ENCODE measurements at regions not wholly inside any gene's neighbourhood (a gene's known extent, or its start where the extent isn't known, plus 50 kb on each side); places are given as distances from the start of the nearest gene placed in this dataset.

DNA sequence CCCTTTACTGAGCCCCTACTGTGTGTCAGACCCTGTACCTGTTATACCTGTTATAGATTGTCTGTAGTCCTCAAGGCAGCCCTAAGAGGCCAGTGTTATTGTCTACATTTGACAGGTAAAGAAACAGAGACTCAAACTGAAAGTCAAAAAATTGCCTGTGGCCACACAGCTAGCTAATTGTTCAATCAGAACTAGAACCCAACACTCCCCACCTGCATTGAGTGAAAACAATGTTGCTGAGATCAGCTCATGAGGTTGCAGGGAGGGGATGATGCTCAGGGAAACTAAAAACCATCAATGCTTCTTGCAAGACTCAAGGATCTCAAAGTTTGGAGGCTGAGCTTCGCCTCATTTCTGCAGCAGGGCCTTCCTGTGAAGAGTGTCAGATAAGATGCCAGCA, 109.5 kb upstream of the LMO4 start:
- H3K36me3 ChIP-seq (ENCODE audit: control insufficient read depth, insufficient read depth, low read length), result no peaks in the 10 kb centered on the region
- DNase-seq, result no peak
- 50% methylated on average over 1 of the region's 1 CpG for WGBS (ENCODE audit: insufficient coverage)

GRCh38 chr1:87219626-87220025, 109.1 kb upstream of the LMO4 start:
- Histone ChIP-seq H3K27me3 (ENCODE audit: control insufficient read depth, insufficient read depth, low read length) (no peaks in the 10 kb centered on the region), H3K36me3 (ENCODE audit: control insufficient read depth, insufficient read depth, low read length) (no peaks in the 10 kb centered on the region), H3K27ac (ENCODE audit: low read length) (no peak overlapping the region), H3K9me3 (replicated peaks; ENCODE audit: control insufficient read depth, low read depth, low read length) (peaks cover 7% of the 10 kb centered on the region), H3K4me3 (ENCODE audit: low read length) (no peak overlapping the region), H3K4me1 (ENCODE audit: control insufficient read depth, insufficient read depth, low read length) (no peaks in the 10 kb centered on the region)
- no CpG with 5 or more reads among the region's 4 CpGs for WGBS (ENCODE audit: insufficient coverage)
- no peak for DNase-seq

More for the DNA sequence above, 109.5 kb upstream of the LMO4 start:
- Histone ChIP-seq H3K4me3 (ENCODE audit: low read length) (no peak overlapping the region), H3K9me3 (replicated peaks; ENCODE audit: control insufficient read depth, low read depth, low read length) (peaks cover 7% of the 10 kb centered on the region), H3K27ac (ENCODE audit: low read length) (no peak overlapping the region), H3K27me3 (ENCODE audit: control insufficient read depth, insufficient read depth, low read length) (no peaks in the 10 kb centered on the region), H3K4me1 (ENCODE audit: control insufficient read depth, insufficient read depth, low read length) (no peaks in the 10 kb centered on the region)

GRCh38 chr1:87220993-87221392, 107.7 kb upstream of the LMO4 start:
- no peak overlapping the region for H3K27ac ChIP-seq (ENCODE audit: low read length)
- no peaks in the 10 kb centered on the region for H3K9me3 ChIP-seq (replicated peaks; ENCODE audit: control insufficient read depth, low read depth, low read length)
- no peaks in the 10 kb centered on the region for H3K27me3 ChIP-seq (ENCODE audit: control insufficient read depth, insufficient read depth, low read length)
- no peak overlapping the region for H3K4me3 ChIP-seq (ENCODE audit: low read length)
- H3K4me1 ChIP-seq (ENCODE audit: control insufficient read depth, insufficient read depth, low read length), result no peaks in the 10 kb centered on the region
- no peaks in the 10 kb centered on the region for H3K36me3 ChIP-seq (ENCODE audit: control insufficient read depth, insufficient read depth, low read length)
- WGBS (ENCODE audit: insufficient coverage), result no CpG with 5 or more reads among the region's 1 CpG
- DNase-seq, result no peak

- no peak overlapping the region for H3K27ac ChIP-seq (ENCODE audit: low read length)
- H3K36me3 ChIP-seq (ENCODE audit: control insufficient read depth, insufficient read depth, low read length), result no peaks in the 10 kb centered on the region
- no peak for DNase-seq
- no peaks in the 10 kb centered on the region for H3K9me3 ChIP-seq (replicated peaks; ENCODE audit: control insufficient read depth, low read depth, low read length)
- no peak overlapping the region for H3K4me3 ChIP-seq (ENCODE audit: low read length)
- peaks cover 8% of the 10 kb centered on the region for H3K4me1 ChIP-seq (ENCODE audit: control insufficient read depth, insufficient read depth, low read length)
- no peaks in the 10 kb centered on the region for H3K27me3 ChIP-seq (ENCODE audit: control insufficient read depth, insufficient read depth, low read length)
- WGBS (ENCODE audit: insufficient coverage), result no CpG with 5 or more reads among the region's 2 CpGs
Measured at GRCh38 chr1:87224201-87224600, 104.5 kb upstream of the LMO4 start.

GRCh38 chr1:87225171-87225570, 103.5 kb upstream of the LMO4 start:
- no CpG with 5 or more reads among the region's 3 CpGs for WGBS (ENCODE audit: insufficient coverage)
- no peak overlapping the region for H3K27ac ChIP-seq (ENCODE audit: low read length)
- DNase-seq, result no peak

DNA sequence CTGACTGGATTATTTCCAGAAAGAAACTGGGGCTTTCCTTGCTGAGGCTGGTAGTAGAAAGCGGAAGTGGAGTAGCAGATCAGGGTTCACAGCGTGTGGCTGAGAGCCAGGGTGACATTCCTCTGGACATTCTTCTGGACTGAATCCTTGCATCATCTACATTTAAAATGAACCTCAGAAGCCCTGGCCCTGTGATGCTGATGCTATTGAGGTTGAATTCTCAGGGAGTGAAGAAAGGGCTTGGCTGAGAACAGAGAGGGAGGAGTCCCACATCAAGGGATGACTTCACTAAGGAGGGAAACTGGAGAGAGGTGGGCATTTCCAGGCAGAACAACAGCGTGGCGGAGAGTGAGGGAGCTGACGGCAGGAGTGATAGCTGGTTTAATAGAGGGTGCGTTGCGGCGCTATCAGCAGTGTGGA, 102.3 kb upstream of the LMO4 start:
- DNase-seq, result peak; percentile 77
- H3K36me3 ChIP-seq (ENCODE audit: control insufficient read depth, insufficient read depth, low read length), result no peaks in the 10 kb centered on the region
- H3K27me3 ChIP-seq (ENCODE audit: control insufficient read depth, insufficient read depth, low read length), result no peaks in the 10 kb centered on the region
- peak overlapping the region; percentile 66 for H3K27ac ChIP-seq (ENCODE audit: low read length)
- WGBS (ENCODE audit: insufficient coverage), result 57% methylated on average over 6 of the region's 8 CpGs
- no peak overlapping the region for H3K4me3 ChIP-seq (ENCODE audit: low read length)
- no peaks in the 10 kb centered on the region for H3K9me3 ChIP-seq (replicated peaks; ENCODE audit: control insufficient read depth, low read depth, low read length)
- H3K4me1 ChIP-seq (ENCODE audit: control insufficient read depth, insufficient read depth, low read length), result peaks cover 14% of the 10 kb centered on the region

More at GRCh38 chr1:87225171-87225570, 103.5 kb upstream of the LMO4 start:
- Histone ChIP-seq H3K27me3 (ENCODE audit: control insufficient read depth, insufficient read depth, low read length) (no peaks in the 10 kb centered on the region), H3K9me3 (replicated peaks; ENCODE audit: control insufficient read depth, low read depth, low read length) (no peaks in the 10 kb centered on the region), H3K4me3 (ENCODE audit: low read length) (no peak overlapping the region), H3K4me1 (ENCODE audit: control insufficient read depth, insufficient read depth, low read length) (peaks cover 8% of the 10 kb centered on the region), H3K36me3 (ENCODE audit: control insufficient read depth, insufficient read depth, low read length) (no peaks in the 10 kb centered on the region)

- no peaks in the 10 kb centered on the region for H3K9me3 ChIP-seq (replicated peaks; ENCODE audit: control insufficient read depth, low read depth, low read length)
- no peaks in the 10 kb centered on the region for H3K36me3 ChIP-seq (ENCODE audit: control insufficient read depth, insufficient read depth, low read length)
- H3K27me3 ChIP-seq (ENCODE audit: control insufficient read depth, insufficient read depth, low read length), result no peaks in the 10 kb centered on the region
- WGBS (ENCODE audit: insufficient coverage), result no CpG with 5 or more reads among the region's 3 CpGs
- DNase-seq, result no peak
- H3K4me3 ChIP-seq (ENCODE audit: low read length), result no peak overlapping the region
- peaks cover 16% of the 10 kb centered on the region for H3K4me1 ChIP-seq (ENCODE audit: control insufficient read depth, insufficient read depth, low read length)
- H3K27ac ChIP-seq (ENCODE audit: low read length), result no peak overlapping the region
Measured at GRCh38 chr1:87227651-87228050, 101.0 kb upstream of the LMO4 start.

GRCh38 chr1:87230501-87230900, 98.2 kb upstream of the LMO4 start:
- no peaks in the 10 kb centered on the region for H3K36me3 ChIP-seq (ENCODE audit: control insufficient read depth, insufficient read depth, low read length)
- no peak overlapping the region for H3K4me3 ChIP-seq (ENCODE audit: low read length)
- H3K9me3 ChIP-seq (replicated peaks; ENCODE audit: control insufficient read depth, low read depth, low read length), result no peaks in the 10 kb centered on the region
- no peaks in the 10 kb centered on the region for H3K27me3 ChIP-seq (ENCODE audit: control insufficient read depth, insufficient read depth, low read length)
- no peak overlapping the region for H3K27ac ChIP-seq (ENCODE audit: low read length)
- 45% methylated on average over 2 of the region's 2 CpGs for WGBS (ENCODE audit: insufficient coverage)
- DNase-seq, result peak; percentile 55
- H3K4me1 ChIP-seq (ENCODE audit: control insufficient read depth, insufficient read depth, low read length), result peaks cover 16% of the 10 kb centered on the region

DNA sequence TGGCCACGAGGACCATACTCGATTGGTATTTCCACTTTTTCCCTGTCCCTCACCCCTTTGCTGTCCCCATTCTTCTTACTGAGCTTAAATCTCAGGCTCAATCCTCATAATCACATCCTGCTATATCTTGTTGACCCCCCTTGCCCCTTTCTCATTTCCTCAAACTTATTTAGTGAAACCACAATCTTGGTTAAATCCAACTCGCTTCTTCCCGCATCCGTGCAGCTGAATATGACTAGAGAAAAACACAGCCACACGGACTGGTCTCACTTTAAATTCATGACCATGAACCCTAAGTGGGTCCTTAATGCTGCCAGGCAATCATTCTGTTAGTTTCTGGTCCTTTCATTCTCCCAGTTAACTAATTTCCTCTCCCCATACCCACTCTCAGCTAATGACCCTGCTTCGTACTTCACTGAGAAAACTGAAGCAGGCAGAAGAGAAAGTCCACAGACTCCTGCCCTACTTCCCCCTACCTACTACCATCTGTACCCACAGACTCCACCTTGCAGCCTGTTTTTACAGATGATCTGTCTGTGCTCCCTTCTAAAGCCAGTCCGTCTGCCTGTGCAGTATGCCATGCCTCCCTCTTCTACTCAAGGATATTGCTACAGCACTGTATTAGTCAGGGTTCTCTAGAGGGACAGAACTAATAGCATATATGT, 96.8 kb upstream of the LMO4 start:
- H3K4me3 ChIP-seq (ENCODE audit: low read length), result no peak overlapping the region
- H3K27ac ChIP-seq (ENCODE audit: low read length), result no peak overlapping the region

DNA sequence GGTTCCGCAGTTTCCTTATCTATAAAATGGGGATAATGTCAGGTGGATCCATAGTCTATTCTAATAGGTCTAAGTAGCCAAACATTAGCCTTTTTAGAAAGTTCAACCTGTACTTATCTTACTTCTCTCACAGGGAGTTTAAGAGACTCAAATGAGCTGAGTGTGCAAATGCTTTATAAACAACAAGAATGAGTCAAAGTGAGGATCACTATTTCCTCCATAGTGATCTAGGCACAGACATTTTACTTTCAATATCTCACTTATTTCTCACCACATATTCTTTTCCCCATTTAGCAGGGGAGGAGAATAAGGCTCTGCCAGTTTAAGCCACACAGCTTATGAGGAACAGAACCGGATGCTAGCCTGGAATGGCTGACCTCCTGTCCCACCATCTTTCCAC, 92.1 kb upstream of the LMO4 start:
- H3K27ac ChIP-seq (ENCODE audit: low read length), result no peak overlapping the region
- WGBS (ENCODE audit: insufficient coverage), result 78% methylated on average over 1 of the region's 2 CpGs
- no peaks in the 10 kb centered on the region for H3K4me1 ChIP-seq (ENCODE audit: control insufficient read depth, insufficient read depth, low read length)

More for the DNA sequence above, 96.8 kb upstream of the LMO4 start:
- H3K4me1 ChIP-seq (ENCODE audit: control insufficient read depth, insufficient read depth, low read length), result peaks cover 10% of the 10 kb centered on the region
- no peaks in the 10 kb centered on the region for H3K27me3 ChIP-seq (ENCODE audit: control insufficient read depth, insufficient read depth, low read length)
- DNase-seq, result no peak
- no peaks in the 10 kb centered on the region for H3K36me3 ChIP-seq (ENCODE audit: control insufficient read depth, insufficient read depth, low read length)
- H3K9me3 ChIP-seq (replicated peaks; ENCODE audit: control insufficient read depth, low read depth, low read length), result no peaks in the 10 kb centered on the region
- WGBS (ENCODE audit: insufficient coverage), result 85% methylated on average over 7 of the region's 8 CpGs

More for the DNA sequence above, 92.1 kb upstream of the LMO4 start:
- Histone ChIP-seq H3K4me3 (ENCODE audit: low read length) (no peak overlapping the region), H3K9me3 (replicated peaks; ENCODE audit: control insufficient read depth, low read depth, low read length) (no peaks in the 10 kb centered on the region), H3K27me3 (ENCODE audit: control insufficient read depth, insufficient read depth, low read length) (no peaks in the 10 kb centered on the region), H3K36me3 (ENCODE audit: control insufficient read depth, insufficient read depth, low read length) (no peaks in the 10 kb centered on the region)
- DNase-seq, result no peak

Data from muscle of leg (tissue), 3 donors.